NCI-H128 (cell line): ENCODE measurements at regions not wholly inside any gene's neighbourhood (a gene's known extent, or its start where the extent isn't known, plus 50 kb on each side); places are given as distances from the start of the nearest gene placed in this dataset.
"Not testable (repeated sequence)": the region's sequence is repeated elsewhere in the genome, so short reads cannot be mapped to it uniquely, and the experiment has no call there.

Experiments
- DNase-seq: peaks from one replicate; lab custom pipeline; 2025; ENCODE audit not compliant: unreplicated experiment; lab: John Stamatoyannopoulos, UW

DNA sequence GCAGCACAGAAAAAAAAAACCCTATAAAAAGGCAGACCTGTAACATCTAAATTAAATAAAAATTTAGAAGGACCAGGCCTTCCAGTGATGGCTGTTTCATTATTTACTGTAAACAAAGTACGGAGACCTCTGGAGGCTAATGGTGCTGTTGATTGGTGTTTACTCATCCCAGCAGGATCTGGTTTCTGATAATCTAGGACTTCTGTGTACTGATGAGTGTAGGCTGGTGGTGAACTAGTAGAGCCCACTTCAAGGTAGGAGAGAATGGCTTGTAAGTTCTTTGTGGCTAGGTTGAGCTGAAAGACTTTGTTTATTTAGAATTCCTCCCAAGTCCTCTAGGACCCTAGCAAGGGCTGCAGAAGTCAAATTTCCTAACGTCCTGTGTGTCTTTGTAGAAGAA is 398.1 kb upstream of the PITX2 start:
- no peak for DNase-seq

GRCh38 chr4:111022758-111023157 is 399.9 kb upstream of the PITX2 start:
- DNase-seq = no peak

GRCh38 chr4:111027526-111027925 is 404.6 kb upstream of the PITX2 start:
- no peak for DNase-seq

DNA sequence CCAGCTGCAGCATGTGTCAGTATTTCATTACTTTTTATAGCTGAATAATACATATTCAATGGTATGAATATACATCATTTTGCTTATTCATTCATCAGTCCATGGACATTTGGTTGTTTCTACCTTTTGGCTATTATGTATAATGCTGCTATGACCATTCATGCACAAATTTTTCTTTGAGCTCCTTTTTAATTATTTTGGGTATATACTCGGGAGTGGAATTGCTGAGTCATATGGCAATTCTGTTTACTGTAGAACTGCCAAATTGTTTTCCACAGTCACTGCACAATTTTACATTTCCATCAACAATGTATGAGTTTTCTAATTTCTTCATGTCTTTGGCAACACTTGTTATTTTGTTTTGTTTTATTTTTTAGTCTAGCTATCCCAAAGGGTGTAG is 405.9 kb upstream of the PITX2 start:
- DNase-seq = no peak

DNA sequence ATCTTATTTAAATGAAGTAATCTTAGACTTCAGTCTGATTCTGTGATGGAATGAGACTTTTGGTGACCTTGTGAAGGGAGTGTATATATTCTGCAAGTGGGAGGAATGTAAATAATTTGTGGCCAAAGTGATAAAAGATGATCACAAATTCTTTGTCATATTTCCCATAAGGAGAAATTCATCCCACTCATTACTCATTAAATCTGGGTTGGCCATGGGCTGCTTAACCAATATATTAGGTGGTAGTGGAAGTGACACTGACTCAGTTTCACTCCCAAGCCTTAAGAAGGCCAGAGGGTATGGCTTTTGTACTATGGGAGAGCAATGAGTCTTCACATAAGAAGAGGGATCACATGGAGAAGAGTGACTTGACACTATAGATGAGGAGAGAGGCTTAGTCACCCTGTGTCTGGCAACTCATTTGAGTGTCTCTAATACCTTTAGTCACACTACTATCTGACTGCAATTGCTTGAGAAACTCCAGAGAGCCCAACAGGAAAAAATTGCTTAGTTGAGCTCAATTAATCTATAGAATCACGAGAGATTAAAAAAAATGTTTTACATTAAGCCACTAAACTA is 408.2 kb upstream of the PITX2 start:
- DNase-seq = no peak

DNA sequence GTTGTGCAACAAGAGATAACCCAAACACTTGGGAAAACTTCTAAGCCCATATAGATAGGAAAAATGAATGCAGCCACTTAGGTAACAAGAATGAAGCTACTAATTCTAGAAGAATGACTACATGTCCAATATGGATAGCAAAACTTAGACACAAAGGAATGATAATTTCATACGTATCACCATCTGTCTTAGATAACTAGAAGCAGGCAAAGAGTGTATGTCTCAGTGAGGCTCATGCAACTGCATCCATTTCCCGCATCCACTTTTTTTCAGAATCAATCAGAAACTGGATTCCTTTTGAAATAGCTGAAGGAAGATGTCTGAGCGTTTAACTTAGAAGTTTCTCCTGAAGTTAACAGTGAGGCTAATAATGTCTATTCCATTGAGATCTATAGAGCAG is 408.7 kb upstream of the PITX2 start:
- DNase-seq = no peak

GRCh38 chr4:111037591-111038360 is 414.9 kb upstream of the PITX2 start:
- no peak for DNase-seq

DNA sequence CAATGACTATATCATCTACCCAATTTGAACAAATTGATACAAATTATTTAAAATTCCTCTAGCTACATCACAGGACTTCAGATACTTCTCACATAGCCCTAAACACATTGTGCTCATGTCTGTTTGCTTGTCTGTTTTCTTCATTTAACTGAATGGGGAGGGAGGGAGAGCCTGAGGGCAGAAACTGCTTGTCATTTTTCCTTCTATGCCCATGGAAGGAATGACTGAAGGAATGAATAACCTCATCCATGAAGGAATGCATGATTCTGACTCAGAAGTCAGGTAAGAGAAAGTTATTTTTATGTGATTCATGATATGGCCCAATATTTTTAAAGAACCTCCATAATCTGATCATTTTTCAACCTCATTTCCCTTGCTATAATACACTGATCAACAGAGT is 418.0 kb upstream of the PITX2 start:
- DNase-seq = no peak

GRCh38 chr4:111043286-111043685 is 420.4 kb upstream of the PITX2 start:
- DNase-seq = no peak

GRCh38 chr4:111045992-111046391 is 423.1 kb upstream of the PITX2 start:
- no peak for DNase-seq

DNA sequence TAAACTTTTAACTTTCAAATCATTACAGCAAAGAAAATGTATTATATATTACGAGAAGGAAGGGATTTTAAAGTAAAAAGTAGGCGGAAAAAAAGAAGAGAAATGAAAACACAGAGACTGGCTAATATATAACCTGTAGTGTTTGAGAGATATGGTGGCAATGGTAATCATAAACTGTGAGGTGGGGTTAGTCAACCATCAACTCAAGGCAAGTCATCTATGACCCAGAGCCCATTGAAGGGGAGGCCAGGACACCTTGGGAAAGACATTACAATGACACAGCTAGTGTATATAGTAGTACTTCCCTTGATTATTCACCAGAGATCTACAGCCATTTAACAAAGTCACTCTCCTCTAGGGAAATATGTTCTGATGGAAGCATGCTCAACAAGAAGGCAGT is 423.9 kb upstream of the PITX2 start:
- DNase-seq = no peak

DNA sequence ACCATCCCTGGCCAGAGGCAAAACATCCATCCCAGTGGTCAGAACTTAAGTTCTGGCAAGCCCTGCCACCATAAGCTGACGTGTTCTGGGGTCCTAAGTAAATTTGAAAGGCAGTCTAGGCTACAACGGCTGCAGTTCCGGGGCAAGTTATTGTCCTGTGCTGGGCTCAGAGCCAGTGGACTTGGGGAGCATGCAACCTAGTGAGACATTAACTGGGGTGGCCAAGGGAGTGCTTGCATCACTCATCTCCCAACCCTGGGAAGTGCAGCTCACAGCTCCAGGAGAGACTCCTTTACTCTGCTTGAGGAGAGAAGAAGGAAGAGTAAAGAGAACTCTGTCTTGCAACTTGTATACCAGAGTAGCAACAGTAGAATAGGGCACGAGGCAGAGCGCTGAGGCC is 425.4 kb upstream of the PITX2 start:
- DNase-seq = no peak

DNA sequence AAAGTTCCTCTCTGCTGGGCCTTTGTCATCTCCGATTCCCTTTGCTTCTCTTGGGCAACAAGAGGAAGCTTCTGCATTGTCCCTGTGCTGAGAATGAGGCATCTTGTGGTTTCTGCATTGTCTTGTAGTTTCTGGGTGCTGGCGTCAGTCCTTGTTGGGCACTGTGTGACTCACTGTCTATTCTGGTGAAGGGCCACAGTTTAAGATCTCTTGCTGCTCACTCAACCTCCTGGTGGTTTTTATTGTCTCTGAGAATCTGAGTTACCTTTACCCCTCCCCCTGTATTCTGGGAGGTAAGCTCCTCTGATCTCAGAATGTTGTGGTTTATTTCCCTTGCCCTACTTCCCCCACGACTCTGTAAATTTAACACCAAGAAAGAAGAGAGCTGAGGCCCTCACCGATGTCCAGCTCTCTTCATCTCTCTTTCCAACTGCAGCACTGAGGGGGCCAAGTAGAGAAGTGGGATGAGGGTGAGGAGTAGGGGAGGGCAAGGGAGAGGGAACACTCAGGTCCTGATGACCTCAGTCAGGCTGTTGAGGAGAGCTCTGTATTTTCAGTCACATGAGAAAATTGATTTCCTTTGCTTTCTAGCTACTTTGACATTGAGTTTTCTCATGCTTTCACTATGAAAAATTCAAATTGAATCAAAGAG is 441.6 kb upstream of the PITX2 start:
- no peak for DNase-seq

DNA sequence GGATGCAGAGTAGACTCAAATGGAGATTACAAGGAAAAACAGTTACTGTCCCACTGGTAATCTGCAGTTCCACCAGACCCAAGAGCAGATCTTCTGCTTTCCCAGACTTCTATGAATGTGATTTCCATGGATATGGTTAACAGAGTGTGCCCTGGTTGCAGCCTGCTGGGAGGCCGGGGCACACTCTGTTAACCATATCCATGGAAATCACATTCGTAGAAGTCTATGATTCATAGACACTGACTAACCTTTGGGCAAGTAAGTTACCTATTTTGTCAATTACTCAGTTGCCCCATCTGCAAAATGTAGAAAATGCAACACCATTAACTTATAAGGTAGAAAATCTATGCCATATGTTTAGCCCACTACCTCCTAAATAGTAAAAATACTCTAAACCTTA is 443.1 kb upstream of the PITX2 start:
- no peak for DNase-seq

- no peak for DNase-seq
Measured at GRCh38 chr4:111066447-111066846, 443.6 kb upstream of the PITX2 start.

DNA sequence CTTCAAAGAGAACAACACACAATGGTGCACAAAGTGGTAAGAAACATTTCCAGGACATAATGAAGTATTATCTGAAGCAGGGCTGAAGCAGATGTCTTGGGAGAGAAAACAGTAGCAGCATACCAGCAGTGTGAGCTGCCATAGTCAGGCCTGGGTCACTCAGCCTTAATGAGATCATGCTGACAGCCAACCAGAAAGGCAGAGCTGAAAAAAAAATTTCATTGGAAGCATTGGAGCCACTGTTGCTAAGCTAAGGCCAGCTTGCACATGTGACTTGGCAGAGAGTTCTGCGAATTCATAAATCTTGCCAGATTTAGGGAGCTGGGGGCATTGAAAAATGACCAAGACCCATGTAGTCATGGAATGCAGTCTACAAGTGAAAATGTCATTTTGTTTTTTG is 444.0 kb upstream of the PITX2 start:
- DNase-seq = no peak

DNA sequence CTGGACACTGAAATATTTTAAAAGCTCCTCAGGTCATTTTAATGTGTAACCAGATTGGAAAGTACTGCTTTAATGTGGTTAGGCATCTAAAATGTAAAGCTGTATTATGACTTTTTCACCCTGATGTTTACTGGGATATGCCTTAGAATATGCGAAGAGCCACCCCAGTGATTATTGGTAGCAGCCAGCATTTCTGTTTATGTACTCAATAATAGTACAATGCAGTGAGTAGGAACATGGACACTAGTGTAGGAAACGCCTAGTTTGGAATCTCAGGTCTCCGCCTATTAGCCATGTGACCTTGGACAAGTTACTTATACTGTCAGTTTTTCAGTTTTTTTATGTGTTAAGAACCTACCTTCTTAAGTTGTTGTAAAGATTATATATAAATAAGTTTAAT is 446.0 kb upstream of the PITX2 start:
- no peak for DNase-seq

- no peak for DNase-seq
Measured at GRCh38 chr4:111070390-111070789, 447.5 kb upstream of the PITX2 start.

GRCh38 chr4:111074523-111075114 is 451.7 kb upstream of the PITX2 start:
- DNase-seq = no peak

- DNase-seq = not testable (repeated sequence)
Measured at GRCh38 chr4:111076299-111076698, 453.4 kb upstream of the PITX2 start.

- DNase-seq = no peak
Measured at GRCh38 chr4:111108153-111108552, 485.3 kb upstream of the PITX2 start.

- no peak for DNase-seq
Measured at GRCh38 chr4:111113591-111113990, 490.7 kb upstream of the PITX2 start.
